ENCODE measurements at regions not wholly inside any gene's neighbourhood (a gene's known extent, or its start where the extent isn't known, plus 50 kb on each side); places are given as distances from the start of the nearest gene placed in this dataset.

DNA sequence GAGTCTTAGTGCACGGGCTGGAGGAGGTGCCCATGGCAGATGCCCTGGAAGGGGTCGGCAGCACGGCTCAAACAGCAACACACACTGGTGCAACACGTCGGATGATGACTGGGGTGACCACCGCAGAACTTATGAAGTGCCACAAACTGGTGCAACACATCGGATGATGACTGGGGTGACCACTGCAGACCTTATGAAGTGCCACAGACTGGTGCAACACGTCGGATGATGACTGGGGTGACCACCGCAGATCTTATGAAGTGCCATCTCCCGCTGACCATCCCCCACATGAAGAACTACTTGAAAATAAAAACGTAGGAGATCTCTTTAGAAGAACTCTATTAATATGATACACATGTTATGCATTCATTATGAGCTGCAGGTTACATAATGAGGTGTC lies 218.3 kb downstream of the TBXT start:
- H3K9me3 ChIP-seq: no peaks in the 10 kb centered on the region
- ATAC-seq: no peak
- WGBS (ENCODE audit: insufficient coverage, low coverage, low lambda C conversion rate, missing lambda C conversion rate): 53% methylated on average over 7 of the region's 12 CpGs
- no peak for TF ChIP-seq POLR2A (IDR thresholded peaks at IDR 0.05)
- TF ChIP-seq, protein P1, sequence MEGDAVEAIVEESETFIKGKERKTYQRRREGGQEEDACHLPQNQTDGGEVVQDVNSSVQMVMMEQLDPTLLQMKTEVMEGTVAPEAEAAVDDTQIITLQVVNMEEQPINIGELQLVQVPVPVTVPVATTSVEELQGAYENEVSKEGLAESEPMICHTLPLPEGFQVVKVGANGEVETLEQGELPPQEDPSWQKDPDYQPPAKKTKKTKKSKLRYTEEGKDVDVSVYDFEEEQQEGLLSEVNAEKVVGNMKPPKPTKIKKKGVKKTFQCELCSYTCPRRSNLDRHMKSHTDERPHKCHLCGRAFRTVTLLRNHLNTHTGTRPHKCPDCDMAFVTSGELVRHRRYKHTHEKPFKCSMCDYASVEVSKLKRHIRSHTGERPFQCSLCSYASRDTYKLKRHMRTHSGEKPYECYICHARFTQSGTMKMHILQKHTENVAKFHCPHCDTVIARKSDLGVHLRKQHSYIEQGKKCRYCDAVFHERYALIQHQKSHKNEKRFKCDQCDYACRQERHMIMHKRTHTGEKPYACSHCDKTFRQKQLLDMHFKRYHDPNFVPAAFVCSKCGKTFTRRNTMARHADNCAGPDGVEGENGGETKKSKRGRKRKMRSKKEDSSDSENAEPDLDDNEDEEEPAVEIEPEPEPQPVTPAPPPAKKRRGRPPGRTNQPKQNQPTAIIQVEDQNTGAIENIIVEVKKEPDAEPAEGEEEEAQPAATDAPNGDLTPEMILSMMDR (IDR thresholded peaks at IDR 0.05): no peak
- intact Hi-C loops (cut with DNase I): no loop called here
- H3K27me3 ChIP-seq: no peaks in the 10 kb centered on the region
- no peak overlapping the region for H3K4me3 ChIP-seq
- H3K27ac ChIP-seq: no peak overlapping the region
- no peaks in the 10 kb centered on the region for H3K36me3 ChIP-seq
- no peaks in the 10 kb centered on the region for H3K4me1 ChIP-seq
- no peak for DNase-seq

DNA sequence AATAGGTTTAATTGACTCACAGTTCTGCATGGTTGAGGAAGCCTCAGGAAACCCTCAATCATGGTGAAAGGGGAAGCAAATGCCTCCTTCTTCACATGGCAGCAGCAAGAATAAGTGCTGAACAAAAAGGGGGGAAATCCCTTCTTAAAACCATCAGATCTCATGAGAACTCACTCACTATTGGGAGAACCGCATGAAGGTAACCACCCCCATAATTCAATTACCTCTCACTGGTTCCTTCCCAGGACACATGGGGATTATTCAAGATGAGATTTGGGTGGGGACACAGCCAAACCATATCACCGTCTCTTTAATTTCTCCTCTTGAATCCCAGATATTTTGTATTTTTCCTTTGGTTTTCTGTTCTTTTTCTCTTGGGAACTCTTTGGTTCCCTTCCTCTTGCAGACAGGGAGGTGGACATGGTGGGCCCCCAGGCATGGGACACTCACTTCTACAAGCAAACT lies 223.6 kb downstream of the TBXT start:
- H3K27ac ChIP-seq: no peak overlapping the region
- no peaks in the 10 kb centered on the region for H3K36me3 ChIP-seq
- no peaks in the 10 kb centered on the region for H3K9me3 ChIP-seq
- DNase-seq (no peak), ATAC-seq (no peak)
- no peaks in the 10 kb centered on the region for H3K27me3 ChIP-seq
- intact Hi-C loops (cut with DNase I): no loop called here
- WGBS (ENCODE audit: insufficient coverage, low coverage, low lambda C conversion rate, missing lambda C conversion rate): 88% methylated on average over 1 of the region's 2 CpGs
- H3K4me1 ChIP-seq: no peaks in the 10 kb centered on the region
- no peak overlapping the region for H3K4me3 ChIP-seq
- no peak for TF ChIP-seq POLR2A (IDR thresholded peaks at IDR 0.05)
- TF ChIP-seq, protein P1 (IDR thresholded peaks at IDR 0.05): no peak

DNA sequence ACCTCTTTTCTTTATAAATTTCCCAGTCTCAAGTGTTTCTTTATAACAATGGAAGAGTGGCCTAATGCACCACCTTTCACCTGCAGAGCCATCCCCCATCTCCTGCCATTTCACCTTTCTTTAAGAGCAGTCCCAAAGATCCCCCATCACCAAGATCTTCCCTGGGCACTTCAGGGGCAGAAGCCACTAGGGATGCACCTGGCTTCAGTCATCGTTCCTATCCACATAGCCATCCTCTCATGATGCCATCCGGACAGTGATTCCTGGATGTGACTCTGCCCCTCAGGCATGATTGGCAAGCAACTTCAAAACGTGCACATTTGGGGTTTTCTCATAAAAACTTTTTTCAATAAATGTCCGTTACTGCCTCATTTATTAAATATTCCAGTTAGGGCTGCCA lies 225.9 kb downstream of the TBXT start:
- no peaks in the 10 kb centered on the region for H3K4me1 ChIP-seq
- no peaks in the 10 kb centered on the region for H3K9me3 ChIP-seq
- H3K4me3 ChIP-seq: no peak overlapping the region
- no peak for TF ChIP-seq POLR2A (IDR thresholded peaks at IDR 0.05)
- TF ChIP-seq, protein P1 (IDR thresholded peaks at IDR 0.05): no peak
- H3K27me3 ChIP-seq: no peaks in the 10 kb centered on the region
- WGBS (ENCODE audit: insufficient coverage, low coverage, low lambda C conversion rate, missing lambda C conversion rate): 64% methylated on average over 4 of the region's 4 CpGs
- no peak for DNase-seq
- no peak overlapping the region for H3K27ac ChIP-seq
- no peaks in the 10 kb centered on the region for H3K36me3 ChIP-seq
- intact Hi-C loops (cut with DNase I): no loop called here
- ATAC-seq: no peak

DNA sequence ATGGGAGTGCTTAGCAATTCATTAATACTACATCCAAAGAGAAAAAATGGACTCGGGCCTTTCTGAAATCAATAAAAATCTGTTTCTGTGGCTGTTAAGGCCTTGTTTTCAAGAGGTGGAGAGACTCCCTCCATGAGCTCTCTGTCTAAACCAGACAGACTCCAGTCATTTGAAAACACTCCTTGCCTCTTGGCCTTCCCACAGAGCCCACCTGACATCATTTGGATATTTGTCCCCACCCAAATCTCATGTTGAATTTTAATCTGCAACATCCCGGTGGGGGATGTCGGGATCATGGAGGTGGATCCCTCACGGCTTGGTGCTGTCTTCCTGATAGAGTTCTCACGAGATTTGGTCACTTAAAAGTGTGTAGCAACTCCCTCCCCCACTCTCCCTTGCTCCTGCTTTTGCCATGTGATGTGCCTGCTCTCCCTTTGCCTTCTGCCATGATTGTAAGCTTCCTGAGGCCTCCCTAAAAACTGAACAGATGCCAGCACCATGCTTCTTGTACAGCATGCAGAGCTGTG lies 226.3 kb downstream of the TBXT start:
- Histone ChIP-seq H3K27me3 (no peaks in the 10 kb centered on the region), H3K27ac (no peak overlapping the region), H3K36me3 (no peaks in the 10 kb centered on the region), H3K4me1 (no peaks in the 10 kb centered on the region), H3K9me3 (no peaks in the 10 kb centered on the region), H3K4me3 (no peak overlapping the region)
- ATAC-seq (no peak), DNase-seq (no peak)
- TF ChIP-seq, protein P1 (IDR thresholded peaks at IDR 0.05): no peak
- no peak for TF ChIP-seq POLR2A (IDR thresholded peaks at IDR 0.05)
- 46% methylated on average over 5 of the region's 5 CpGs for WGBS (ENCODE audit: insufficient coverage, low coverage, low lambda C conversion rate, missing lambda C conversion rate)
- intact Hi-C loops (cut with DNase I): no loop called here

DNA sequence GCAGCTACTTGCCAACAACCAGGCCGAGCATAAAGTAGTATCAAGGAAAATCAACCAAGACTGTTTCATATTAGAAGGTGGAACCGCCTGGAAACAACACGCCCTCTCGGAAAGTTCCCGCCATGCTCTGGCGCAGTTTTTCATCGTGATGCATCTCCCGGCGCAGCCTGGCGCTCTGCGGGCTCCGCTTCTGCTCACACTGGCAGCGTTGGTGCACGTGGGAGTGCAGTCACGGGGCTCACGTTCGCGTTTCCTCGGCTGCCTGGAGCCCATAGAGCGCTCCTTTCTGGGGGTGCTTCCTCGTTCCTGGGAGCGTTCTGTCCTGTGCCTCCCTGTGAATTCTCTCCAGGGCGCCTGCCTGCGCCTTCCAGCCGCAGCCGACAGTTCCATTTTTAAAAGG lies 227.3 kb downstream of the TBXT start:
- Histone ChIP-seq H3K9me3 (no peaks in the 10 kb centered on the region), H3K4me1 (no peaks in the 10 kb centered on the region), H3K27ac (no peak overlapping the region), H3K4me3 (no peak overlapping the region), H3K27me3 (no peaks in the 10 kb centered on the region), H3K36me3 (no peaks in the 10 kb centered on the region)
- DNase-seq (no peak), ATAC-seq (no peak)
- WGBS (ENCODE audit: insufficient coverage, low coverage, low lambda C conversion rate, missing lambda C conversion rate): 80% methylated on average over 26 of the region's 26 CpGs
- TF ChIP-seq POLR2A (IDR thresholded peaks at IDR 0.05): no peak
- TF ChIP-seq, protein P1 (IDR thresholded peaks at IDR 0.05): no peak
- intact Hi-C loops (cut with DNase I): no loop called here

Data from right lobe of liver (tissue), 6 donors.